Chondrocyte (in vitro differentiated cells): ENCODE measurements at regions not wholly inside any gene's neighbourhood (a gene's known extent, or its start where the extent isn't known, plus 50 kb on each side); places are given as distances from the start of the nearest gene placed in this dataset.
A peak's percentile ranks its signal among the peaks of the same experiment; 100 is the strongest.

Experiments used
- DNase-seq: peaks from one replicate; pipeline ENCODE4 v3.0.0; 2021; ENCODE audit warnings: mixed read lengths, low spot score
- H3K27ac Mint-ChIP-seq: one replicate; pipeline ENCODE4 v1.8.0; 2021; ENCODE audit warnings: mild to moderate bottlenecking, moderate library complexity, mixed read lengths; ENCODE audit not compliant: unreplicated experiment
- H3K27me3 Mint-ChIP-seq: 2 replicates; pipeline ENCODE4 v1.8.0; 2021; ENCODE audit warnings: low read depth, mixed read lengths
- H3K36me3 Mint-ChIP-seq: 2 replicates; pipeline ENCODE4 v1.8.0; 2021; ENCODE audit warnings: low read depth, mixed read lengths
- H3K4me1 Mint-ChIP-seq: 2 replicates; pipeline ENCODE4 v1.8.0; 2021; ENCODE audit warnings: low read depth, mild to moderate bottlenecking, mixed read lengths
- H3K4me3 Mint-ChIP-seq: one replicate; pipeline ENCODE4 v1.8.0; 2021; ENCODE audit warnings: mild to moderate bottlenecking, moderate library complexity, mixed read lengths; ENCODE audit not compliant: unreplicated experiment
- H3K9me3 Mint-ChIP-seq: 2 replicates; pipeline ENCODE4 v1.8.0; 2021; ENCODE audit warnings: low read depth, mixed read lengths
- CTCF ChIP-seq: fragments of 200-600 bp; sonication (generic); IDR thresholded peaks from 2 replicates; pipeline ENCODE4 v1.5.0; 2021; ENCODE audit warnings: antibody characterized with exemption, mild to moderate bottlenecking, moderate library complexity

- no peak for TF ChIP-seq CTCF
- Mint-ChIP-seq H3K4me3 (no peak overlapping the region), H3K27ac (no peak overlapping the region), H3K4me1 (no peaks in the 10 kb centered on the region), H3K9me3 (no peaks in the 10 kb centered on the region), H3K36me3 (peaks cover 2% of the 10 kb centered on the region), H3K27me3 (peaks cover 4% of the 10 kb centered on the region)
- DNase-seq, result no peak
Observed at GRCh38 chr2:58578276-58578675, 337.2 kb upstream of the FANCL start.

GRCh38 chr2:58574873-58575272 lies 333.7 kb upstream of the FANCL start:
- no peak overlapping the region for H3K4me3 Mint-ChIP-seq
- no peak overlapping the region for H3K27ac Mint-ChIP-seq
- no peak for TF ChIP-seq CTCF
- H3K36me3 Mint-ChIP-seq, result peaks cover 2% of the 10 kb centered on the region
- DNase-seq, result no peak
- peaks cover 4% of the 10 kb centered on the region for H3K27me3 Mint-ChIP-seq
- peaks cover 7% of the 10 kb centered on the region for H3K4me1 Mint-ChIP-seq
- H3K9me3 Mint-ChIP-seq, result no peaks in the 10 kb centered on the region

DNA sequence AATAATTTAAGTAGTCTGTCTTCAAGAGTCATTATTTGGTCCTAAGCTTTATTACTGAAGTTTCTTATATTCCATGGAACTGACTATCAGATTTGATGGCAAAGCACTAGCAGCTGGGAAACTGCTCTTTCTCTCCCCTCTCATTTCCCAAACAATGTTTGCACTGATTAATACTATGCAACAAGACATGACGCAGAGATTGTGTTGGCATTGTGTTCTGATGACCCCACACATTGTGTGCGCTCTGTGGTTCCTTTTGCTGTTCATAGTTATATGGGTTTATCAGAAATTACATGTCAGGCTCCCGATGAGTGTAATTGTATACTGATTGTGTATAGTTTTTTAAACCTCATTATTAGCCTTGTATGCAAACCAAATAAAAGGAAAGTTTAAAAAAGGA lies 331.6 kb upstream of the FANCL start:
- Mint-ChIP-seq H3K27me3 (peaks cover 4% of the 10 kb centered on the region), H3K9me3 (no peaks in the 10 kb centered on the region), H3K27ac (no peak overlapping the region), H3K4me3 (no peak overlapping the region), H3K4me1 (peaks cover 8% of the 10 kb centered on the region), H3K36me3 (no peaks in the 10 kb centered on the region)
- no peak for DNase-seq
- TF ChIP-seq CTCF, result no peak

GRCh38 chr2:58571181-58571852 lies 330.2 kb upstream of the FANCL start:
- peak; percentile 89 for TF ChIP-seq CTCF
- peak overlapping the region; percentile 34 for H3K4me3 Mint-ChIP-seq
- no peak overlapping the region for H3K27ac Mint-ChIP-seq
- peaks cover 4% of the 10 kb centered on the region for H3K27me3 Mint-ChIP-seq
- no peak for DNase-seq
- peaks cover 8% of the 10 kb centered on the region for H3K4me1 Mint-ChIP-seq
- H3K36me3 Mint-ChIP-seq, result no peaks in the 10 kb centered on the region
- no peaks in the 10 kb centered on the region for H3K9me3 Mint-ChIP-seq

DNA sequence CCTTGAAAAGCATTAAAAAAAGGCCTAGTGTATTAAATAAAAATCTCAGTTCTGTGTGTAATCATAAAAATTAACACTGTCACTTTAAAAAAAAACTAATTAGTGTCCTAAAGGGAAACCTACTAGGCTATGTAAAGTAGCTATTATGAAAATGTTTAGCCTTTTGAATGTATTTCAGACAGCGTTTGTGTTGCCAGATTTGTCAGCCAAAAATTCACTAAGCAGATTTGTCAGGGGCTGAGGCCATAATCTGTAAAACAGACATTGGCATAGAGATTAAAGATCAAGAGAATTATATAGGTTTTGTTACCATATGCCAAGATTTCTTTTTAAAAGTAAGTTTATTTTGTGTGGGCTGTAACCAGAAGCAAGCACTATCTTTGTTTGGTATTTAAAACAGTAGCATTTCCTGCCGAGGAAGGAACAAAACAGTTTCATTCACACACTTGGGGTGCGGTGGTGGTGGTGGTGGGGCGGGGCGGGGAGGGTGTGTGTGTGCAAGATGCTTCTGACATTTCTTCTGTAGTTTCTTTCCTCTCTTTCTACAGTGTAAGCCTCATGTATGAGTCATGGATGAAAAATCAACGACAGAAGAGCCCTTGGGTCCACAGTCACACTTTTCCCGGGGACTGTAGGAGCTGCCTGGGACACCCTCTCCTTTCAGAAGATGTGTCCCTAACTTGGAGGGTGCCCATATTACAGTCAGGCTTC lies 328.5 kb upstream of the FANCL start:
- no peaks in the 10 kb centered on the region for H3K9me3 Mint-ChIP-seq
- TF ChIP-seq CTCF, result no peak
- peaks cover 8% of the 10 kb centered on the region for H3K4me1 Mint-ChIP-seq
- H3K4me3 Mint-ChIP-seq, result no peak overlapping the region
- H3K36me3 Mint-ChIP-seq, result no peaks in the 10 kb centered on the region
- no peak overlapping the region for H3K27ac Mint-ChIP-seq
- no peaks in the 10 kb centered on the region for H3K27me3 Mint-ChIP-seq
- DNase-seq, result no peak
